ENCODE measurements at regions not wholly inside any gene's neighbourhood (a gene's known extent, or its start where the extent isn't known, plus 50 kb on each side); places are given as distances from the start of the nearest gene placed in this dataset.

DNA sequence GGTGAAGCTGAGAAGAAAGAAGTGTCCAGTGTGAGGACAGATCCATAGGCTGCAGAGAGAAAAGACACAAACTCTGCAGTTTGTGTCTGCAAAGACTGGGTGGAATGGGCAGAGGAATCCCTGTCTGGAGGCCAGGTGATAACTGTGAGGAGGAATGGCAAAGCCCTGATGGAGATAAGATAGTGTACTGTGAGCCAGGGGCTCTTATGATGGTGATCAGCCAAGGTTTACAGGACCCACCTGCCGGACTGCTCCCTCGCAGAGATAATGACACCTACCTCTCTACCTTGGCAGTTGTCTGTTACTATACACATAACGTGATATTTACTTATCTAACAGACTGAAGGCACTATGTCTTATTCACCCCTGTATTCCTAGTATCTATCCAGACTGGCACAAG, 92.6 kb upstream of the ASIC2 start:
- H3K27me3 Mint-ChIP-seq: peaks cover 2% of the 10 kb centered on the region
- H3K4me1 Mint-ChIP-seq: no peaks in the 10 kb centered on the region
- TF ChIP-seq, protein P1, sequence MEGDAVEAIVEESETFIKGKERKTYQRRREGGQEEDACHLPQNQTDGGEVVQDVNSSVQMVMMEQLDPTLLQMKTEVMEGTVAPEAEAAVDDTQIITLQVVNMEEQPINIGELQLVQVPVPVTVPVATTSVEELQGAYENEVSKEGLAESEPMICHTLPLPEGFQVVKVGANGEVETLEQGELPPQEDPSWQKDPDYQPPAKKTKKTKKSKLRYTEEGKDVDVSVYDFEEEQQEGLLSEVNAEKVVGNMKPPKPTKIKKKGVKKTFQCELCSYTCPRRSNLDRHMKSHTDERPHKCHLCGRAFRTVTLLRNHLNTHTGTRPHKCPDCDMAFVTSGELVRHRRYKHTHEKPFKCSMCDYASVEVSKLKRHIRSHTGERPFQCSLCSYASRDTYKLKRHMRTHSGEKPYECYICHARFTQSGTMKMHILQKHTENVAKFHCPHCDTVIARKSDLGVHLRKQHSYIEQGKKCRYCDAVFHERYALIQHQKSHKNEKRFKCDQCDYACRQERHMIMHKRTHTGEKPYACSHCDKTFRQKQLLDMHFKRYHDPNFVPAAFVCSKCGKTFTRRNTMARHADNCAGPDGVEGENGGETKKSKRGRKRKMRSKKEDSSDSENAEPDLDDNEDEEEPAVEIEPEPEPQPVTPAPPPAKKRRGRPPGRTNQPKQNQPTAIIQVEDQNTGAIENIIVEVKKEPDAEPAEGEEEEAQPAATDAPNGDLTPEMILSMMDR (IDR thresholded peaks at IDR 0.05): no peak
- no peak for DNase-seq
- CTCF ChIA-PET: no interaction called here
- no peak overlapping the region for H3K27ac Mint-ChIP-seq
- intact Hi-C loops (cut with micrococcal nuclease): no loop called here
- H3K36me3 Mint-ChIP-seq (ENCODE audit: low read depth): no peaks in the 10 kb centered on the region
- POLR2A ChIA-PET: no interaction called here
- no peak overlapping the region for H3K4me3 Mint-ChIP-seq
- no peaks in the 10 kb centered on the region for H3K9me3 Mint-ChIP-seq
- ATAC-seq (ENCODE audit: low read depth): no peak

DNA sequence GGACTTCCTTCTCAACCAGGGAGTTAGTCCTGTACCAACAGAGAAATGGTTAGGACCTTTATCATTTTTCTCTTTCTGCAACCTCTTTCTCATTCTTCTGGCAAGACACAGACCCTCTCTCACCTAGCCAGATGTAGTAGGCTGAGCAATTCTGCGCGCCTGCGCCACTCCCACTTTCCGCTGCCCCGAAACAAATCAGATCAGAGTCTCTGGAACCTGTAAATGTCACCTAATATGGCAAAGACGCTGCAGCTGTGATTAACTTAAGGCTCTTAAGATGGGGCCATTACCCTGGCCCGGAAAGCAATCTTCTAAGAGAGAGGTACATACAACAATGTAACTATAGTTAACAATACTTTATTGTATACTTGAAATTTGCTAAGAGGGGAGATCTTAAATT, 94.3 kb upstream of the ASIC2 start:
- POLR2A ChIA-PET: no interaction called here
- Mint-ChIP-seq H3K27me3 (peaks cover 2% of the 10 kb centered on the region), H3K36me3 (ENCODE audit: low read depth) (no peaks in the 10 kb centered on the region), H3K4me1 (no peaks in the 10 kb centered on the region), H3K27ac (no peak overlapping the region), H3K9me3 (no peaks in the 10 kb centered on the region), H3K4me3 (no peak overlapping the region)
- TF ChIP-seq, protein P1 (IDR thresholded peaks at IDR 0.05): no peak
- ATAC-seq (ENCODE audit: low read depth) (no peak), DNase-seq (no peak)
- CTCF ChIA-PET: no interaction called here
- intact Hi-C loops (cut with micrococcal nuclease): no loop called here

DNA sequence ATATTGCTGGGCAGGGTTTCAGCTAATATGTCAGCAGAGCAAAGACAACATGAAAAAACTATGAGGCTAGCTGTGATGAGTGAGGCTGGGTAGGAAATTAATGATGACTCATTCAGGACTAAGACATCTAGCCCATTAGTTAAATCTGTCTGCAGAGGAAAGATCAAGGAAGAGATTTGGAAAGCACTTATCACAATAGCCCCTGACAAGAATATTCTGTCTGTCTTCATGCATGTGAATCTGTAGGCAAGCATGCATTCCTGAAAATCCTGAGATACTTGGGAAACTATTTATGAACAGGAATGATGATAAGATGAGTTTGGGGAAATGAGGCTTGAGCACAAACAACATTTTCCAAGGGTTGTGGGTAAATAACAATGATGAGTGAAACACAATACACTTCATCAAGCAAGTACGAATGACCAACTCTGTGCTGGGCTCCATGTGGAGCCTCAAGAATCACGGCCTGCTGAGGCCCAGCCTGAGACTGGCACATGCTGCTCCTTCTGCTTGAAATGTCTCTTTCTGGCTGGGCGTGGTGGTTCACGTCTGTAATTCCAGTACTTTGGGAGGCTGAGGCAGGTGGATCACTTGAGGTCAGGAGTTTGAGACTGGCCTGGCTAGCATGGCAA, 96.5 kb upstream of the ASIC2 start:
- intact Hi-C loops (cut with micrococcal nuclease): no loop called here
- TF ChIP-seq, protein P1 (IDR thresholded peaks at IDR 0.05): no peak
- ChIA-PET CTCF (no interaction called here), POLR2A (no interaction called here)
- no peak for DNase-seq
- H3K36me3 Mint-ChIP-seq (ENCODE audit: low read depth): no peaks in the 10 kb centered on the region
- no peaks in the 10 kb centered on the region for H3K4me1 Mint-ChIP-seq
- no peak overlapping the region for H3K4me3 Mint-ChIP-seq
- peaks cover 2% of the 10 kb centered on the region for H3K27me3 Mint-ChIP-seq
- H3K27ac Mint-ChIP-seq: no peak overlapping the region
- no peaks in the 10 kb centered on the region for H3K9me3 Mint-ChIP-seq
- ATAC-seq (ENCODE audit: low read depth): no peak

DNA sequence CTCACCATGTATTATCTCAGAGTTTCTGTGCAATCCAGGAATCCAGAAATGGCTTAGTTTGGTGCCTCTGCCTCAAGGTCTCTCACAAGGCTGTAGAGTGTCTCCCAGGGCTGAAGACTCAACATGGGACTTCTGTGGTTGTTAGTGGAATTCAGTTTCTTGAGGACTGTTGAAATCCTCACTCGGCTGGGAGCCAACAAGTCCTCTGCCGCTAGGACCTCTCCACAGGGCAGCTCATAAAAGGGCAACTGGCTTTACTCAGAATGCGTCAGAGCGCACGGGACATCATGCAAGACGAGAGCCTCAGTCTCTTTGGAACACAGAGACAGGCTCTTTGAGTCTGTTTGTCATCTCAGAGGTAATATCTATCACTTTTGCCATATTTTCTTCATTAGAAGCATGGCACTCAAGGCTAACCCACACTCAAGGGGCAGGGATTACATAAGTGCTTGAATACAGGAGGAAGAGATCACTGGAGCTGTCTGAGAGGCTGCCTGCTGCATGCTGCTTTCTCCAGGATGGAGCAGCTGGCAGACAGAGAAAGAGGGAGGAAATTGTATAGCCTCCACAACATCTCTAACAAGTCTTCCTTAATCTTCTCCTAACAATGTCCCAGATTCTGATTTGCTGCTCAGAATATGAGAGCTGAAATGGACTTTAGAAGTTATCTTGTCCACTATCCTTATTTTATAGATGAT, 97.5 kb upstream of the ASIC2 start:
- no peak overlapping the region for H3K4me3 Mint-ChIP-seq
- DNase-seq (no peak), ATAC-seq (ENCODE audit: low read depth) (no peak)
- H3K27me3 Mint-ChIP-seq: peaks cover 2% of the 10 kb centered on the region
- ChIA-PET POLR2A (no interaction called here), CTCF (no interaction called here)
- no peaks in the 10 kb centered on the region for H3K4me1 Mint-ChIP-seq
- H3K27ac Mint-ChIP-seq: no peak overlapping the region
- no peaks in the 10 kb centered on the region for H3K36me3 Mint-ChIP-seq (ENCODE audit: low read depth)
- intact Hi-C loops (cut with micrococcal nuclease): no loop called here
- TF ChIP-seq, protein P1 (IDR thresholded peaks at IDR 0.05): no peak
- no peaks in the 10 kb centered on the region for H3K9me3 Mint-ChIP-seq

DNA sequence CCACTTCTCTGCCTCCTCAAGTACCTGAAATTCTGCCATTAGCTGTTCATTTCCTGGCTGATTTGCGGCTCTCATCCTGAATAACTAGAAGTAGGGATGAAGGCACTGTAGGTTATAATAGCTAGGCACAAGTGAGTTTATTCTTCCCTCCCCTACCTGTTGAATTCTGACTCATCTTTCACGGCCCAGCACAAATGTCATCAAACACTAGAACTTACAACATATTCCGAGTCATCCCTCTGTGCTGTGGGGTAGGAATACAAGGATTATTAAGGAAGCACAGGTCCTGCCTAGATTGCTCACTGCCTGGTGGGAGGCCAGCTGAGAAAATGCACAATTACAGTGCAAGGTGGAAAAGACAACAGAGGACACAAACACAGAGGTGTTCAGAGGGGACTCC, 103.7 kb upstream of the ASIC2 start:
- H3K4me3 Mint-ChIP-seq: no peak overlapping the region
- DNase-seq: no peak
- POLR2A ChIA-PET: no interaction called here
- H3K27ac Mint-ChIP-seq: no peak overlapping the region
- CTCF ChIA-PET: no interaction called here
- intact Hi-C loops (cut with micrococcal nuclease): no loop called here
- H3K36me3 Mint-ChIP-seq (ENCODE audit: low read depth): no peaks in the 10 kb centered on the region
- peaks cover 4% of the 10 kb centered on the region for H3K27me3 Mint-ChIP-seq
- no peak for ATAC-seq (ENCODE audit: low read depth)
- no peaks in the 10 kb centered on the region for H3K9me3 Mint-ChIP-seq
- TF ChIP-seq, protein P1 (IDR thresholded peaks at IDR 0.05): no peak
- no peaks in the 10 kb centered on the region for H3K4me1 Mint-ChIP-seq

All from activated B cell treated with CpG ODN at 0.5 μM for 24 hours (primary cell).